Parathyroid adenoma (tissue), 2 donors: ENCODE measurements at regions not wholly inside any gene's neighbourhood (a gene's known extent, or its start where the extent isn't known, plus 50 kb on each side); places are given as distances from the start of the nearest gene placed in this dataset.

Experiments used
- H2AFZ ChIP-seq: fragments of 300-600 bp; sonication (generic); one replicate; pipeline ENCODE4 v1.7.0; 2017; ENCODE audit warnings: antibody characterized with exemption, mild to moderate bottlenecking
- H3K27ac ChIP-seq: fragments of 300-600 bp; sonication (generic); one replicate; pipeline ENCODE4 v1.7.0; 2017
- H3K27me3 ChIP-seq: fragments of 300-600 bp; sonication (generic); one replicate; pipeline ENCODE4 v1.7.0; 2017; ENCODE audit warnings: low read length; ENCODE audit not compliant: control insufficient read depth, insufficient read depth
- H3K36me3 ChIP-seq: fragments of 300-600 bp; sonication (generic); one replicate; pipeline ENCODE4 v1.7.0; 2017; ENCODE audit warnings: low read length; ENCODE audit not compliant: control insufficient read depth, insufficient read depth
- H3K4me1 ChIP-seq: fragments of 300-600 bp; sonication (generic); one replicate; pipeline ENCODE4 v1.7.0; 2017; ENCODE audit warnings: control low read depth
- H3K4me2 ChIP-seq: fragments of 300-600 bp; sonication (generic); one replicate; pipeline ENCODE4 v1.7.0; 2017; ENCODE audit warnings: low read length
- H3K4me3 ChIP-seq: fragments of 300-600 bp; sonication (generic); one replicate; pipeline ENCODE4 v1.7.0; 2017; ENCODE audit warnings: low read depth, low read length
- H3K79me2 ChIP-seq: fragments of 300-600 bp; sonication (generic); one replicate; pipeline ENCODE4 v1.7.0; 2017; ENCODE audit warnings: control low read depth
- H3K9ac ChIP-seq: fragments of 300-600 bp; sonication (generic); one replicate; pipeline ENCODE4 v1.7.0; 2017; ENCODE audit warnings: mild to moderate bottlenecking
- H3K9me3 ChIP-seq: fragments of 300-600 bp; sonication (generic); one replicate; pipeline ENCODE4 v1.7.0; 2017; ENCODE audit warnings: low read length; ENCODE audit not compliant: control insufficient read depth
- CTCF ChIP-seq: fragments of 300-600 bp; sonication (generic); IDR thresholded peaks from one replicate; pipeline ENCODE4 v1.7.0; 2017; ENCODE audit warnings: antibody characterized with exemption, mild to moderate bottlenecking
- donor health status: primary hyperparathyroidism.

- H3K9me3 ChIP-seq: no peaks in the 10 kb centered on the region
- H3K27ac ChIP-seq: no peak overlapping the region
- no peaks in the 10 kb centered on the region for H3K4me1 ChIP-seq
- no peak overlapping the region for H3K4me2 ChIP-seq
- no peaks in the 10 kb centered on the region for H3K79me2 ChIP-seq
- no peak overlapping the region for H3K4me3 ChIP-seq
- TF ChIP-seq CTCF: no peak
- no peak overlapping the region for H3K9ac ChIP-seq
- no peaks in the 10 kb centered on the region for H3K36me3 ChIP-seq
- H2AFZ ChIP-seq: no peak overlapping the region
- no peaks in the 10 kb centered on the region for H3K27me3 ChIP-seq
These were observed 121.3 kb upstream of the WDR17 start for GRCh38 chr4:175944126-175944910.

DNA sequence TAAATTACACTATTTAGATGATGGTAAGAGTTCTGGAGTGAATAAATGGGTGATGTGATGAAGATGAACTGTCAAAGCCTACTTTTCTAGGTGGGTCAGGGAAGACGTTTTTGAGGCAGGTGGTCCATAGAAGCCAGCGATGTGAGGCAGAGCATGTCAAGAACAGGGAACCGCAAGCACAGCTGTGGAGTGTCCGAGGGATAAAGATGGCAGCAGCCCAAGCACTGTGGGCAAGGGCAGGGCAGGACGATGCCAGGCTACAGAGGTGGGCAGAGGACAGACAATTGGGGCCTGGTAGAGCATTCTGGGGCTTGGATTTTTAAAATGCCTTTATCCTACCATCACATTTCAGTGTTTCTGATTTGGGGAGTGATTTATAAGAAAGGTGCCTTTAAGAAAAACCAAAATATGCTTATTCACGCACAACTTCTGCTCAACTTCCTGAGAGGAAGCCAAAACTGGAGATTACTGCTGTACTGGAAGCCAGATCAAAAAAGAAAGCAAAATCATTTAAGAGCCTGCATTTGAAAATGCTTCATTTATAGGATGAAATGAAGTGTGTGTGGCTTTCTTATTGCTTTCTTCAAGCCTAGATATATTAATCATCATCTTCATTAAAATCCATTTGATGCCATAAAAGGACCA is 119.0 kb upstream of the WDR17 start:
- Histone ChIP-seq H3K4me2 (no peak overlapping the region), H3K36me3 (no peaks in the 10 kb centered on the region), H3K9me3 (no peaks in the 10 kb centered on the region), H3K79me2 (no peaks in the 10 kb centered on the region), H3K27ac (no peak overlapping the region), H2AFZ (no peak overlapping the region), H3K4me1 (no peaks in the 10 kb centered on the region), H3K4me3 (no peak overlapping the region), H3K9ac (no peak overlapping the region), H3K27me3 (no peaks in the 10 kb centered on the region)
- TF ChIP-seq CTCF: no peak

DNA sequence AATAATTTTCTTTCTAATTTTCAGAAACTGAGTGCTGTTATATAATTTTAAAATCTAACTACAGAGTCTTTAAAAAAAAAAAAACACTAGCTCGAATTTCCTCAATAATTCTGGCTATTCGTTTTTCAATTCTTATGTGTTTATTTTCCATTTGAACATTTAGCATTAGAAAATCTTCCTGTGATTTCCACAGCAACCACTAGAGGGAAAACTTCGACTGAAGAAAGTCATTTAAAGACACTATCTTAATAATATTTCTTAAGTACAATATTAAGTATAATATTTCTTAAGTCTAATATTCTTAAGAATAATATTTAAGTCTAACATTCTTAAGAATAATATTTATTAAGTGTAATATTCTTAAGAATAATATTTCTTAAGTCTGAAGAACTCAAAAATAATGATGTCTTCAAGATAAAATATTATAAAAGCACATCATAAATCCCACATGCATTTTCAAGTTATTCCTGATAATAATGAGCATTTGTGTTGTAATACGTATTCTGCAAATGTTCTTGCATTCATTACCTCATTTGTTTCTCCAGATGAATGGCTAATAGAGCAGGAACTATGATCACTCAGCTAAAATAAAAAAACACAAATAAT is 118.4 kb upstream of the WDR17 start:
- H3K27me3 ChIP-seq: no peaks in the 10 kb centered on the region
- H2AFZ ChIP-seq: no peak overlapping the region
- no peaks in the 10 kb centered on the region for H3K36me3 ChIP-seq
- TF ChIP-seq CTCF: peak; percentile 23
- H3K4me1 ChIP-seq: no peaks in the 10 kb centered on the region
- H3K79me2 ChIP-seq: no peaks in the 10 kb centered on the region
- H3K9ac ChIP-seq: no peak overlapping the region
- H3K4me2 ChIP-seq: no peak overlapping the region
- H3K9me3 ChIP-seq: no peaks in the 10 kb centered on the region
- no peak overlapping the region for H3K4me3 ChIP-seq
- no peak overlapping the region for H3K27ac ChIP-seq

DNA sequence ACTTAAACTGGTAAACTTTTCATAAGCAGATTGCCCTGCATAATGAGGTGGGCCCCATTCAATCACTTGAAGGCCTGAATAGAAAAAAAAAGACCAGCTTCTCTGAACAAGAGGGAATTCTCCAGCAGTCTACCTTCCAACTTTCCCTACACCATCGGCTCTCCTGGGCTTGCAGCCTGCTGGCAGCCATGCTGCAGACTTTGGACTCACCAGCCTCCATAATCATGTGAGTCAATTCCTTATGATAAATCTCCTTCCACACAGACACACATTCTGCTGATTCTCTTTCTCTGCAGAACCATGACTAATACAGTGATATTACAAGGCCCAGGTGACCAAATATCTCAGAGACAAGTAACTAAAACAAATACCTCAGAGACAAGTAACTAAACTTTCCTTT is 113.8 kb upstream of the WDR17 start:
- Histone ChIP-seq H3K36me3 (no peaks in the 10 kb centered on the region), H3K27ac (no peak overlapping the region), H3K9ac (no peak overlapping the region), H3K27me3 (no peaks in the 10 kb centered on the region), H3K4me1 (no peaks in the 10 kb centered on the region), H3K9me3 (no peaks in the 10 kb centered on the region), H2AFZ (no peak overlapping the region), H3K4me3 (no peak overlapping the region), H3K79me2 (no peaks in the 10 kb centered on the region), H3K4me2 (no peak overlapping the region)
- TF ChIP-seq CTCF: no peak
